Adipocyte (in vitro differentiated cells): ENCODE measurements at regions not wholly inside any gene's neighbourhood (a gene's known extent, or its start where the extent isn't known, plus 50 kb on each side); places are given as distances from the start of the nearest gene placed in this dataset.

Experiments used
- DNase-seq: peaks from one replicate; pipeline ENCODE4 v3.0.0-alpha.2; 2015; ENCODE audit warnings: low read depth
- H3K27me3 ChIP-seq: replicated peaks from 2 replicates; pipeline ENCODE4 v1.7.0; 2013; ENCODE audit warnings: mild to moderate bottlenecking, low read length, moderate library complexity; ENCODE audit not compliant: control insufficient read depth, insufficient read depth
- H3K36me3 ChIP-seq: 2 replicates; pipeline ENCODE4 v1.7.0; 2013; ENCODE audit warnings: low read length, mild to moderate bottlenecking, moderate library complexity; ENCODE audit not compliant: control insufficient read depth, insufficient read depth, severe bottlenecking
- H3K4me1 ChIP-seq: 2 replicates; pipeline ENCODE4 v1.7.0; 2013; ENCODE audit warnings: mild to moderate bottlenecking, low read length, moderate library complexity; ENCODE audit not compliant: control insufficient read depth, insufficient read depth
- H3K4me3 ChIP-seq: 2 replicates; pipeline ENCODE4 v1.7.0; 2013; ENCODE audit warnings: mild to moderate bottlenecking, low read length, moderate library complexity
- H3K9ac ChIP-seq: 2 replicates; pipeline ENCODE4 v1.7.0; 2013; ENCODE audit warnings: mild to moderate bottlenecking, low read length, moderate library complexity
- H3K9me3 ChIP-seq: 2 replicates; pipeline ENCODE4 v1.7.0; 2013; ENCODE audit warnings: mild to moderate bottlenecking, low read length, moderate library complexity; ENCODE audit not compliant: control insufficient read depth

GRCh38 chr21:15190412-15190811 is 125.6 kb upstream of the NRIP1 start:
- H3K9me3 ChIP-seq = peaks cover 3% of the 10 kb centered on the region
- no peak for DNase-seq
- H3K36me3 ChIP-seq = no peaks in the 10 kb centered on the region
- H3K27me3 ChIP-seq = no peaks in the 10 kb centered on the region
- H3K4me3 ChIP-seq = no peak overlapping the region
- peaks cover 19% of the 10 kb centered on the region for H3K4me1 ChIP-seq
- no peak overlapping the region for H3K9ac ChIP-seq

- Histone ChIP-seq H3K4me1 (peaks cover 19% of the 10 kb centered on the region), H3K9me3 (peaks cover 3% of the 10 kb centered on the region), H3K4me3 (no peak overlapping the region), H3K9ac (no peak overlapping the region), H3K27me3 (no peaks in the 10 kb centered on the region), H3K36me3 (no peaks in the 10 kb centered on the region)
- no peak for DNase-seq
Observed at GRCh38 chr21:15190837-15191236, 126.0 kb upstream of the NRIP1 start.

- Histone ChIP-seq H3K9me3 (peaks cover 3% of the 10 kb centered on the region), H3K27me3 (no peaks in the 10 kb centered on the region), H3K36me3 (no peaks in the 10 kb centered on the region)
Observed at GRCh38 chr21:15191342-15191741, 126.5 kb upstream of the NRIP1 start.

GRCh38 chr21:15192243-15192642 is 127.4 kb upstream of the NRIP1 start:
- H3K9me3 ChIP-seq = peaks cover 3% of the 10 kb centered on the region
- H3K4me3 ChIP-seq = peak overlapping the region; percentile 23
- H3K9ac ChIP-seq = no peak overlapping the region
- no peak for DNase-seq
- no peaks in the 10 kb centered on the region for H3K27me3 ChIP-seq
- H3K4me1 ChIP-seq = peaks cover 26% of the 10 kb centered on the region
- no peaks in the 10 kb centered on the region for H3K36me3 ChIP-seq

More at GRCh38 chr21:15191342-15191741, 126.5 kb upstream of the NRIP1 start:
- Histone ChIP-seq H3K9ac (no peak overlapping the region), H3K4me1 (peaks cover 19% of the 10 kb centered on the region), H3K4me3 (no peak overlapping the region)
- DNase-seq = no peak

- H3K36me3 ChIP-seq = no peaks in the 10 kb centered on the region
- DNase-seq = no peak
- no peak overlapping the region for H3K4me3 ChIP-seq
- no peaks in the 10 kb centered on the region for H3K27me3 ChIP-seq
- peaks cover 3% of the 10 kb centered on the region for H3K9me3 ChIP-seq
- peaks cover 39% of the 10 kb centered on the region for H3K4me1 ChIP-seq
- H3K9ac ChIP-seq = no peak overlapping the region
Observed at GRCh38 chr21:15193937-15194336, 129.1 kb upstream of the NRIP1 start.

GRCh38 chr21:15195104-15195503 is 130.3 kb upstream of the NRIP1 start:
- peaks cover 49% of the 10 kb centered on the region for H3K4me1 ChIP-seq
- H3K27me3 ChIP-seq = no peaks in the 10 kb centered on the region
- H3K36me3 ChIP-seq = no peaks in the 10 kb centered on the region
- no peak overlapping the region for H3K9ac ChIP-seq
- no peak overlapping the region for H3K4me3 ChIP-seq
- no peak for DNase-seq
- H3K9me3 ChIP-seq = peaks cover 3% of the 10 kb centered on the region

- no peak for DNase-seq
- no peak overlapping the region for H3K9ac ChIP-seq
- H3K4me3 ChIP-seq = no peak overlapping the region
Observed at GRCh38 chr21:15195768-15196167, 131.0 kb upstream of the NRIP1 start.

GRCh38 chr21:15197696-15198095 is 132.9 kb upstream of the NRIP1 start:
- peak overlapping the region; percentile 7 for H3K9ac ChIP-seq
- no peaks in the 10 kb centered on the region for H3K27me3 ChIP-seq
- H3K9me3 ChIP-seq = peaks cover 3% of the 10 kb centered on the region
- DNase-seq = no peak
- peaks cover 30% of the 10 kb centered on the region for H3K4me1 ChIP-seq
- no peak overlapping the region for H3K4me3 ChIP-seq
- no peaks in the 10 kb centered on the region for H3K36me3 ChIP-seq

More at GRCh38 chr21:15195768-15196167, 131.0 kb upstream of the NRIP1 start:
- Histone ChIP-seq H3K36me3 (no peaks in the 10 kb centered on the region), H3K9me3 (peaks cover 3% of the 10 kb centered on the region), H3K4me1 (peaks cover 47% of the 10 kb centered on the region), H3K27me3 (no peaks in the 10 kb centered on the region)

GRCh38 chr21:15199414-15200383 is 134.9 kb upstream of the NRIP1 start:
- Histone ChIP-seq H3K4me1 (peaks cover 38% of the 10 kb centered on the region), H3K9ac (no peak overlapping the region), H3K4me3 (no peak overlapping the region), H3K9me3 (no peaks in the 10 kb centered on the region), H3K27me3 (no peaks in the 10 kb centered on the region), H3K36me3 (no peaks in the 10 kb centered on the region)
- DNase-seq = no peak

- Histone ChIP-seq H3K9me3 (no peaks in the 10 kb centered on the region), H3K27me3 (no peaks in the 10 kb centered on the region), H3K36me3 (no peaks in the 10 kb centered on the region), H3K4me3 (no peak overlapping the region), H3K4me1 (peaks cover 24% of the 10 kb centered on the region), H3K9ac (no peak overlapping the region)
- DNase-seq = no peak
Observed at GRCh38 chr21:15203740-15204139, 138.9 kb upstream of the NRIP1 start.

- Histone ChIP-seq H3K36me3 (no peaks in the 10 kb centered on the region), H3K9ac (no peak overlapping the region), H3K4me3 (no peak overlapping the region), H3K9me3 (no peaks in the 10 kb centered on the region), H3K4me1 (peaks cover 21% of the 10 kb centered on the region), H3K27me3 (no peaks in the 10 kb centered on the region)
- no peak for DNase-seq
Observed at GRCh38 chr21:15204140-15204969, 139.6 kb upstream of the NRIP1 start.
